Chondrocyte (in vitro differentiated cells): ENCODE measurements at regions not wholly inside any gene's neighbourhood (a gene's known extent, or its start where the extent isn't known, plus 50 kb on each side); places are given as distances from the start of the nearest gene placed in this dataset.

Experiments used
- DNase-seq: peaks from one replicate; pipeline ENCODE4 v3.0.0; 2021; ENCODE audit warnings: mixed read lengths, low spot score
- H3K27ac Mint-ChIP-seq: one replicate; pipeline ENCODE4 v1.8.0; 2021; ENCODE audit warnings: mild to moderate bottlenecking, moderate library complexity, mixed read lengths; ENCODE audit not compliant: unreplicated experiment
- H3K27me3 Mint-ChIP-seq: 2 replicates; pipeline ENCODE4 v1.8.0; 2021; ENCODE audit warnings: low read depth, mixed read lengths
- H3K36me3 Mint-ChIP-seq: 2 replicates; pipeline ENCODE4 v1.8.0; 2021; ENCODE audit warnings: low read depth, mixed read lengths
- H3K4me1 Mint-ChIP-seq: 2 replicates; pipeline ENCODE4 v1.8.0; 2021; ENCODE audit warnings: low read depth, mild to moderate bottlenecking, mixed read lengths
- H3K4me3 Mint-ChIP-seq: one replicate; pipeline ENCODE4 v1.8.0; 2021; ENCODE audit warnings: mild to moderate bottlenecking, moderate library complexity, mixed read lengths; ENCODE audit not compliant: unreplicated experiment
- H3K9me3 Mint-ChIP-seq: 2 replicates; pipeline ENCODE4 v1.8.0; 2021; ENCODE audit warnings: low read depth, mixed read lengths
- CTCF ChIP-seq: fragments of 200-600 bp; sonication (generic); IDR thresholded peaks from 2 replicates; pipeline ENCODE4 v1.5.0; 2021; ENCODE audit warnings: antibody characterized with exemption, mild to moderate bottlenecking, moderate library complexity

- DNase-seq: no peak
- Mint-ChIP-seq H3K9me3 (no peaks in the 10 kb centered on the region), H3K27me3 (no peaks in the 10 kb centered on the region), H3K4me3 (no peak overlapping the region), H3K4me1 (peaks cover 16% of the 10 kb centered on the region), H3K27ac (no peak overlapping the region), H3K36me3 (peaks cover 1% of the 10 kb centered on the region)
- TF ChIP-seq CTCF: no peak
These were observed 147.2 kb downstream of the ANKRD50 start for GRCh38 chr4:124565371-124565770.

- no peak for DNase-seq
- no peak overlapping the region for H3K27ac Mint-ChIP-seq
- H3K4me1 Mint-ChIP-seq: peaks cover 17% of the 10 kb centered on the region
- H3K27me3 Mint-ChIP-seq: no peaks in the 10 kb centered on the region
- H3K36me3 Mint-ChIP-seq: peaks cover 1% of the 10 kb centered on the region
- TF ChIP-seq CTCF: no peak
- no peak overlapping the region for H3K4me3 Mint-ChIP-seq
- no peaks in the 10 kb centered on the region for H3K9me3 Mint-ChIP-seq
These were observed 146.5 kb downstream of the ANKRD50 start for GRCh38 chr4:124566030-124566429.

- no peak for DNase-seq
- Mint-ChIP-seq H3K27ac (no peak overlapping the region), H3K4me1 (peaks cover 9% of the 10 kb centered on the region), H3K36me3 (peaks cover 13% of the 10 kb centered on the region), H3K9me3 (peaks cover 17% of the 10 kb centered on the region), H3K4me3 (no peak overlapping the region), H3K27me3 (no peaks in the 10 kb centered on the region)
- no peak for TF ChIP-seq CTCF
These were observed 139.5 kb downstream of the ANKRD50 start for GRCh38 chr4:124573056-124573455.

- no peak for TF ChIP-seq CTCF
- Mint-ChIP-seq H3K36me3 (peaks cover 33% of the 10 kb centered on the region), H3K4me1 (no peaks in the 10 kb centered on the region), H3K9me3 (peaks cover 29% of the 10 kb centered on the region), H3K27me3 (no peaks in the 10 kb centered on the region), H3K4me3 (no peak overlapping the region), H3K27ac (no peak overlapping the region)
- DNase-seq: no peak
These were observed 132.6 kb downstream of the ANKRD50 start for GRCh38 chr4:124579896-124580295.

GRCh38 chr4:124583797-124584196 lies 128.7 kb downstream of the ANKRD50 start:
- Mint-ChIP-seq H3K27ac (no peak overlapping the region), H3K4me3 (no peak overlapping the region), H3K27me3 (no peaks in the 10 kb centered on the region), H3K4me1 (no peaks in the 10 kb centered on the region), H3K36me3 (peaks cover 29% of the 10 kb centered on the region), H3K9me3 (peaks cover 16% of the 10 kb centered on the region)
- TF ChIP-seq CTCF: no peak
- DNase-seq: no peak
